Fibroblast of lung (primary cell): ENCODE measurements at regions not wholly inside any gene's neighbourhood (a gene's known extent, or its start where the extent isn't known, plus 50 kb on each side); places are given as distances from the start of the nearest gene placed in this dataset.

Source experiments
- CTCF ChIP-seq, 2 donors: IDR thresholded peaks in 1 of 2; conservative IDR thresholded peaks in 1 of 2; 1 replicate in 1 of 2; 2 replicates in 1 of 2; pipeline ENCODE4 v1.5.1; 2011 to 2012; ENCODE audit warnings: low read length in 2 of 2, control low read depth in 1 of 2, inconsistent platforms in 1 of 2, low read depth in 1 of 2, mild to moderate bottlenecking in 1 of 2
- EZH2 ChIP-seq: IDR thresholded peaks from 2 replicates; pipeline ENCODE4 v1.5.1; 2012; ENCODE audit warnings: low read length, control low read depth, mild to moderate bottlenecking; ENCODE audit errors: missing control alignments

GRCh38 chr2:216287251-216287650 lies 85.0 kb downstream of the MARCHF4 start:
- TF ChIP-seq CTCF (conservative IDR thresholded peaks at IDR 0.05 in 1 of 2, IDR thresholded peaks at IDR 0.05 in 1 of 2; ENCODE audit: low read depth in 1 of 2, low read length in 2 of 2) (no peak), EZH2 (no peak)
